Bronchial epithelial cell (primary cell): ENCODE measurements at regions not wholly inside any gene's neighbourhood (a gene's known extent, or its start where the extent isn't known, plus 50 kb on each side); places are given as distances from the start of the nearest gene placed in this dataset.

Experiments used
- DNase-seq: peaks from one replicate; pipeline ENCODE4 v3.0.0-alpha.2; 2010; ENCODE audit warnings: low read depth
- FAIRE-seq: peaks from 2 replicates; lab custom pipeline; 2011; peaks lifted over from hg19 to GRCh38; lab: Jason Lieb, UNC
- H3K27me3 ChIP-seq: 2 replicates; pipeline ENCODE4 v1.5.1; 2011; ENCODE audit warnings: low read length; ENCODE audit not compliant: control insufficient read depth, insufficient read depth
- H3K36me3 ChIP-seq: 2 replicates; pipeline ENCODE4 v1.5.1; 2011; ENCODE audit warnings: low read length; ENCODE audit not compliant: control insufficient read depth, insufficient read depth
- H3K4me3 ChIP-seq: 2 replicates; pipeline ENCODE4 v1.5.1; 2011; ENCODE audit warnings: mild to moderate bottlenecking, low read depth, low read length, control low read depth
- TF ChIP-seq, protein P1 (sequence below): IDR thresholded peaks from 2 replicates; pipeline ENCODE4 v1.5.1; 2011; ENCODE audit warnings: mild to moderate bottlenecking, moderate library complexity, low read length, control low read depth, inconsistent platforms; ENCODE audit not compliant: insufficient read depth, severe bottlenecking

DNA sequence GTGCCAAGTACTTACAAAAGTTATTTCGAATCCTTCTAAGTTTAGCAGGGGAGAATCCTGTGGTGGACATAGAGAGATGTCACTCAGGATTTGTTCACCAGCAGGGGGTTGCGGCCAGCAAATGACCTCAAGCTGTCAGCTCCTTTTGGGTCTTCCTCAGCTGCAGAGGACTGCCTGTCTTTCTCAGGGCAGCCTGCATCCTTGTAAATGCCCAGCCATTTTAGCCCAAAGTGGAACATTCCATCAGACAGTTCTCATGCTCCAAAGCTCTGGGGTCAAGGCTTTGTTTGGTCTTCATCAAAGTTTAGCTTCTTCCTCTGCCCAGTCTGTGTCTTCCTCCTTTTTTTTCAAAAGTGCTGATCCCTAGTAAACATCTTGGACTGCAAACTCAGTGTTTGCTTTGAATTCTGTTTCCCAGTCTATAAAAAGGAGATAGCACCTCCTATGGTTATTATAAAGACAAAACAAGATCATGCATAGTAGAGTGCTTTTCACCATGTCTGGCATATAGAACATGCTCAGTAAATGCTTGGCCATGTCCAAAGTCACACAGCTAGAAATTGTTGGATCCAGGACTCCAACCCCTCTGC lies 156.4 kb upstream of the GATB start:
- DNase-seq (no peak), FAIRE-seq (no peak)
- Histone ChIP-seq H3K27me3 (no peaks in the 10 kb centered on the region), H3K4me3 (no peak overlapping the region), H3K36me3 (no peaks in the 10 kb centered on the region)
- TF ChIP-seq, protein P1, sequence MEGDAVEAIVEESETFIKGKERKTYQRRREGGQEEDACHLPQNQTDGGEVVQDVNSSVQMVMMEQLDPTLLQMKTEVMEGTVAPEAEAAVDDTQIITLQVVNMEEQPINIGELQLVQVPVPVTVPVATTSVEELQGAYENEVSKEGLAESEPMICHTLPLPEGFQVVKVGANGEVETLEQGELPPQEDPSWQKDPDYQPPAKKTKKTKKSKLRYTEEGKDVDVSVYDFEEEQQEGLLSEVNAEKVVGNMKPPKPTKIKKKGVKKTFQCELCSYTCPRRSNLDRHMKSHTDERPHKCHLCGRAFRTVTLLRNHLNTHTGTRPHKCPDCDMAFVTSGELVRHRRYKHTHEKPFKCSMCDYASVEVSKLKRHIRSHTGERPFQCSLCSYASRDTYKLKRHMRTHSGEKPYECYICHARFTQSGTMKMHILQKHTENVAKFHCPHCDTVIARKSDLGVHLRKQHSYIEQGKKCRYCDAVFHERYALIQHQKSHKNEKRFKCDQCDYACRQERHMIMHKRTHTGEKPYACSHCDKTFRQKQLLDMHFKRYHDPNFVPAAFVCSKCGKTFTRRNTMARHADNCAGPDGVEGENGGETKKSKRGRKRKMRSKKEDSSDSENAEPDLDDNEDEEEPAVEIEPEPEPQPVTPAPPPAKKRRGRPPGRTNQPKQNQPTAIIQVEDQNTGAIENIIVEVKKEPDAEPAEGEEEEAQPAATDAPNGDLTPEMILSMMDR: no peak

DNA sequence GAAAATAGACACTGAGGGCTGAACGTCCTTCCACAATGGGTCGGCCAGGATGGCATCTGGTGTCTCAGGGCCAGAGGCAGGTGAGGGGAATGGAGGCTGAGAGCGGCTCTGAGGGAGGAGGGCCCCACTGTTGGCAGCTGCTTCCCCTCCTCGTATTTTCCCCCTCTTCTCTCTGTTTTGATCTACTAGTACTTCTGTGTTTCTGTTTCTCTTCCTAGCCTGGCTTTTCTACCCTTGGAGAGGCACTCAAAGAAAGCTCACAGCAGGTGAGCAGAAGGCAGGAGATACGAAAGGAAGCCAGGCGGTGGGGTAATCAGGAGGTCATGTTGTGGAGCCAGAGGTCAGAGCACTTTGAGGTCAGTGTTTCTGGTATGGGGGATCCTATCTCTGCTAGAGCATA lies 151.8 kb upstream of the GATB start:
- no peak for FAIRE-seq
- no peaks in the 10 kb centered on the region for H3K36me3 ChIP-seq
- TF ChIP-seq, protein P1: no peak
- no peaks in the 10 kb centered on the region for H3K27me3 ChIP-seq
- DNase-seq: no peak
- H3K4me3 ChIP-seq: no peak overlapping the region

DNA sequence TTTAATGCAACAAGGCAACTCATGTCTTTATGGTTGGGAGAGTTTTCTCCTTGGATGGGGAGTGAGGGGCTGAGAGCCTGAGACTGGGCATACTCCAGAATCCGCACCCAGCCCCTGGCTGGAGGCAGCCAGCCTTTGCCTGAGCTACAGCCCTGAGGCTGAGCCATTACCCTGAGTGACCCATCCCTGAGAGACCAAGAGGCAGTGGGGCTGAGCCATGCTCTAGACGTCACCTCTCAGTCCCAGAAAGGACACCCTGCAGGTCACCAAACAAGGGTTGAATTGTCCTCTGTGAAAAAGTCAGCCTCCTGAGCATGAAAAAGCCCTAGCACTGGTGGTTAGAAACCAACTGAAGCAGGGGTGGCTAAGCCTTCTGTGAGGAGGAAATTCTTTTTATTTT lies 151.2 kb upstream of the GATB start:
- TF ChIP-seq, protein P1: no peak
- Histone ChIP-seq H3K4me3 (no peak overlapping the region), H3K36me3 (no peaks in the 10 kb centered on the region), H3K27me3 (no peaks in the 10 kb centered on the region)
- DNase-seq (no peak), FAIRE-seq (no peak)

DNA sequence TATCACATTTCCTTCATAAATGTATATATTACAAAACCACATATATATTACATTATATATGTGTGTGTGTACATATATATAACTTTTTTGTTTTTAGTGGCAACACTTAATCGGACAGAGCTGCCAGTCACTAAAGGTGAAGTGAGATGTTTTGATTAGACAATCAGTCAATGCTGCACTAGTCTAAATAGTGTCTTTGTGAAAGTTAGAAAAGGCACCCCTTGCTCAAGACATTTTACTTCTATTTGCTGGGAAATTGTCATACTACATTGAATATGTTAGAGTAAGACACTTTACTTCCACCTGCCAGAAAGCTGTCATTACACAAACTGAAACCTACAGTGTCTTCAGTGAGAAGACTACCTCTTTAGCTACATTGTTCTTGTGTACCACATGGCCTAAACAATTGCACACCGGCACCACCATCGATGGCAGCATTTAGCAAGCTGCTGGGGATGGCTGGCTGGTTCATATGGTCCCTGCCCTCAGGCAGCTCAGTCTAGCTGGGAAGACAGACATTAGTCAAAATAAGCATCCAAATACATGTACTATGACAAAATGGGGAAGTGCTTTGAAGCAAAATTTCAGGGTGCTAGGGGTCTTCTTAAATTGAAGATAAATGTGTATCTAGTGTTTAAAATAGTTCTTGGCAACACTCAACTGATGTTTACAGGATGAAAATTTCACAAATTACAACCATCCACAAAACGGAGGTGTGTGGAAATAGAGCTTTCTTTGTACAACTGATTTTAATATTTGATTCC lies 148.1 kb upstream of the GATB start:
- DNase-seq: no peak
- FAIRE-seq: no peak
- Histone ChIP-seq H3K36me3 (no peaks in the 10 kb centered on the region), H3K4me3 (no peak overlapping the region), H3K27me3 (no peaks in the 10 kb centered on the region)
- TF ChIP-seq, protein P1: no peak

DNA sequence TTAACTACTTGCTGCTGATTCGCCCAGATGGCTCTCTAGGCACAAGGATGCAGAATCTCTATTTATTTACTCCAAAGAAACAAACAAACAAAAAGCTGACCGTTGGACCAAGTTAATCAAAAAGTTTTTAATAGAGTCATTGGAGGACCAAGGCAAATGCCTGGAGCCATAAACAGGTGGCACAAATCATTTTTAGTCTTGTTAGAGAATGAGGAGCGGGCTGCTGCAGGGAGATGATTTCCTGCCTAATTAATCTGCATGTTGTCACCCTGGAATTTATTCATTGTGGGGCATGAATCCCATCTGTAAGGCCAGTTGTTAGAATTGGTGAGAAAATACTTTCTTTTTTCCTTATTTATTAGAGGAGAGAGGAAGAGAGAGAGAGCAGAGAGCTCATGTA lies 147.4 kb upstream of the GATB start:
- TF ChIP-seq, protein P1: no peak
- FAIRE-seq: no peak
- no peaks in the 10 kb centered on the region for H3K36me3 ChIP-seq
- no peak overlapping the region for H3K4me3 ChIP-seq
- DNase-seq: no peak
- H3K27me3 ChIP-seq: no peaks in the 10 kb centered on the region
